Superior temporal gyrus (tissue), 1 donor: ENCODE measurements at regions not wholly inside any gene's neighbourhood (a gene's known extent, or its start where the extent isn't known, plus 50 kb on each side); places are given as distances from the start of the nearest gene placed in this dataset.
"Not testable (repeated sequence)": the region's sequence is repeated elsewhere in the genome, so short reads cannot be mapped to it uniquely, and the experiment has no call there.

ENCODE experiments used
- DNase-seq: peaks from one replicate; pipeline ENCODE4 v3.0.0-alpha.2; 2016; ENCODE audit errors: extremely low spot score

DNA sequence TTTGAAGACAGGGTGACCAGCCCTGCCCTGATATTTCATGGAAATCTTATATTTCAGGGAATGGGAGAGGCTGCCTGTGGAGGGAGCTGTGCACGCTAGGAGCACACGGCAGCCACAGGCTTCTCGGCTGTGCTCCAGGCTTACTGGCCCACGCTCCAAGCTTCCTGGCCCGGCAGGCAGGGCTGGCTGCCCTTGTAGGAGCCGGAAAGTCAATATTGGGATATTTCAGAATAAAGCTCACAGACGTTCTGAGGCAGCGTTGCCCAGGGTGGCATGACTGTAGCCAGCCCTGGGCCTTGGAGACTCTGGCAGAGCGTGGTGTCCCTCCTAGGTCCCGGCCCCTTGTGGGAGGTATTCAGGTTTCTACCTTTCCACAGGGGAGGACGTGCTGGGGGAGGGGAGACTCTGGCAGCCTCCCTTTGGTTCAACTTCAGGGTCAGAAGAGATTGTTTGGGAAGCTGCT, 95.6 kb downstream of the NPIPB11 start:
- DNase-seq, result no peak

- DNase-seq, result not testable (repeated sequence)
Observed at GRCh38 chr16:29310243-29310642, 96.3 kb downstream of the NPIPB11 start.

DNA sequence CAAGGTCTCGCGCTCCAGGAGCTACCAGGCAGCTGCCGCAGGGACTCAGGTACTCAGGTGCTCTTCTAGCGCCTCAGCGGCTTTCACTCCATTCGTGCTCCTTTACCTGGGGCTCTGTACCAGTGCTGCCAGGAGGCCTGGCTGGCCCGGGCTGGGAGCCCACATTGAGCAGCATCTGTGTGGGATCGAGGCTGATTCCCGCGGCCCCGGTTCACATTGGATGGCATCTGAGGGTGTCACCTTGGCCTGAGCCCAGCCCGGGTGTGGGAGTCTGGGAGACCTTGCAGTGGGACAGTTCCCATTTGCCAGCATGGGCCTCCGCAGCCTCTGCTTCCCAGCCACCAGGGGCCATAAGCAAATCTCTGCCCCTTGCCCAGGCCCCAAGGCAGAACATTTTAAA, 96.9 kb downstream of the NPIPB11 start:
- DNase-seq, result not testable (repeated sequence)

- DNase-seq, result no peak
Observed at GRCh38 chr16:29308644-29309546, 97.6 kb downstream of the NPIPB11 start.

DNA sequence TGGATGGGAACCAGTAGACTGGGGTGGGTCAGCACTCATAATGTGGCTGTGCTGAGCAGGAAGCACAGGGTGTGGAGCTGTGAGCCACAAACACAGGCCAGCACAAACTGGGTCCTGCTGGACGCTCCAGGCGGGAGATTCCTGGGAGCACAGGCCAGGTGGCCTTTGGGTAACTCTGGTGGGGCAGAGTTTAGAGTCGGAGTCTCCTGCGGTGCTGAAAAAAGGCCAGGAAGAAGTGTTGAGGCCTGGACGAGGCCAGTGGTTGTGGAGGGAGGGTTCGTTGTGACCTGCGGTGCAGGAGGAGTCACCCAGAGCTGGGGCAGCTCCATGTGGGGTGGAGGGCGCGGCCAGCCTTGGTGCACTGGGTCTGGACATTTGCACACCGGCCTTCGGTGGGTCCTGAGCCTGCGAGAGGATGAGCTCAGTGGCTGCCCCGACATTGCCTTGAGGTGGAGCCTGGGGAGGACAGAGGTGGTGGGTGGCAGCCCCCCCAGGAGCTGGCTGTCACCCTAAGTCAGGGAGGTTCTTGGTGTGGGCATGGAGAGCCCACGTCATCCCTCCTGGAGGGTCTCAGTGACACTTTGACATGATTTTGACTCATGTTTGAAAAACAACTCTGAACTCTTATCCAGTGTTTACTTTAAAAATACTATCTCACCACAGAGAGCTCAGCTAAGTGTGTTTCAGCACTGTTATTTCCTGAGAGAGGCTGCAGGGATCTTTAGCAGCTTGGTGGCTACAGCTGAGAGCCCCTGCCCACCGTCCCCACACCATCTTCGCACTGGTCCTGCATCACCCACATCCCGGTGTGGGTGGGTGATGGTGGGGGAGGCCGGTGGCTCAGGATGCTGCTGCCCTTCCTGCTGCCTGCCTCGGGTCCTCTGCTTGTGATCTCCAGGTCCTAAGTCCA, 98.7 kb downstream of the NPIPB11 start:
- DNase-seq, result no peak

- no peak for DNase-seq
Observed at GRCh38 chr16:29306943-29307597, 99.4 kb downstream of the NPIPB11 start.

- DNase-seq, result no peak
Observed at GRCh38 chr16:29306201-29306600, 100.3 kb downstream of the NPIPB11 start.

DNA sequence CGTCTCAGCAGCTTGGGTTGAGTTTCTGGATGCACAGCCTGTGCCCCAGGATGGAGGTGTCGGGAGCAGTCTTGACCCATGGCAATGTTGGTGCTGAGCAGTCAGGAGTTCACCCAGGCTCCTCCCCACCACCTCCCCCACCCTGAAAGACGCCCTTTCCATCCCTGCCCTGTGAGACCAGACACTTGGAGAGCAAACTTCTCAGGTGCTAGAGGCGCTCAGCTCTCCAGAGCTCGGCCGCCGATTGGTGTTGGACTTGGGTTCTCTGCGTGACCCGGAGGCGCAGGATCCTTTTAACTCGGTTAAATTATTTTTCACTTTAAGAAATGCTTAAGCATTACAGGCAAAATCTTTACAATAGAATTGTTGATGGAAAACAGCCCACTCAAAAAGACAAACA, 101.5 kb downstream of the NPIPB11 start:
- not testable (repeated sequence) for DNase-seq

GRCh38 chr16:29304251-29304650, 102.3 kb downstream of the NPIPB11 start:
- DNase-seq, result peak; percentile 32

GRCh38 chr16:29303520-29303919, 103.0 kb downstream of the NPIPB11 start:
- no peak for DNase-seq

DNA sequence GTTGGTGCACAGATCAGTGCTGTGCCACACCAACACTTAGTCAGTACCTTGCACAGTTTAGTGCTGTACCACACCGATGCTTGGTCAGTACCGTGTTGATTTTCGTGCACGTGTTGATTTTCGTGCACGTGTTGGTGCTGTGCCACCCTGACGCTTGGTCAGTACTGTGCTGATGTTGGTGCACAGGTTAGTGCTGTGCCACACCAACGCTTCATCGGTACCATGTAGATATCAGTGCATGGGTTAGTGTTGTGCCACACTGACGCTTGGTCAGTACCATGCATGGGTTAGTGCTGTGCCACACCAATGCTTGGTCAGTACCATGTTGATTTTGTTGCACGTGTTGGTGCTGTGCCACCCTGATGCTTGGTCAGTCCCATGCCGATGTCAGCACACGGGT, 103.5 kb downstream of the NPIPB11 start:
- no peak for DNase-seq

DNA sequence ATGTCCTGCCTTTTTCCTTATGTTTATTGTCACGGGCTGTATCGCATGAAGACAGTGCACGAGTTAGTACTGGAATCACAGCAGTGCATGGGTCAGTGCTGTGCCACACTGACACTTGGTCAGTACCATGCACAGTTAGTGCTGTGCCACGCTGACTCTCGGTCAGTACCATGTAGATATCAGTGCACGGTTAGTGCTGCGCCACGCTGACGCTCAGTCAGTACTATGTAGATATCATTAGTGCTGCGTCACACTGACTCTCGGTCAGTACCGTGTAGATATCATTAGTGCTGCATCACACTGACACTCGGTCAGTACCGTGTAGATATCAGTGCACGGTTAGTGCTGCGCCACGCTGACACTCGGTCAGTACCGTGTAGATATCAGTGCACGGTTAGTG, 104.1 kb downstream of the NPIPB11 start:
- not testable (repeated sequence) for DNase-seq

DNA sequence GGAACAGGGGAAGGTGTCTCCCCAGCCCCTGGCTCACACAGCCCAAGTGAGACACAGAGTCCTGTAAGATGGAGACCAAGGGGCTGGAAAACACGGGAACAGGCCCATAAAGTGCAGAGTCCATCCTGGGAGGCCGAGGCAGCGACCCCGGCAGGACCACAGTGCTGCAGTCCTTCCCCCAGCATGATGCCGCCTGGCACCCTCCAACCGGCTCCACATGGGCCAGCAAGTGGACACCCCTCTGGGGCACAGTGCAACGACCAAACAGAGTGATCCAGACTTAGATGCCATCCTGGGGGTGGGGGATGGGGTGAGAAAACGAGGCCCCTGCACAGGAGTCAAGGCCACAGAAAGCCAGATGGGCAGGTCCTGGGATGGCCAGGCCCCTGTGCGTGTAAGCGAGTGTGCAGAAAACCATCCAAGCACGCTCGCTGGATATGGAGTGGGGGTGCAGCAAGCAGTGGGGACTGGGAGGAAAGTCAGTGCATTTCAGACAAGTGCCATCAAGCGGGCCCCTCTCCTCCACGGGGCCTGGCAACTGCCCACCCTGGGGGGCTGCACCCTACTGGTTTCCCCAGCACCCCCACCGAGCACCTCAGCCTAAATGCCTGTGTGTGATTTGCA, 104.7 kb downstream of the NPIPB11 start:
- DNase-seq, result not testable (repeated sequence)

DNA sequence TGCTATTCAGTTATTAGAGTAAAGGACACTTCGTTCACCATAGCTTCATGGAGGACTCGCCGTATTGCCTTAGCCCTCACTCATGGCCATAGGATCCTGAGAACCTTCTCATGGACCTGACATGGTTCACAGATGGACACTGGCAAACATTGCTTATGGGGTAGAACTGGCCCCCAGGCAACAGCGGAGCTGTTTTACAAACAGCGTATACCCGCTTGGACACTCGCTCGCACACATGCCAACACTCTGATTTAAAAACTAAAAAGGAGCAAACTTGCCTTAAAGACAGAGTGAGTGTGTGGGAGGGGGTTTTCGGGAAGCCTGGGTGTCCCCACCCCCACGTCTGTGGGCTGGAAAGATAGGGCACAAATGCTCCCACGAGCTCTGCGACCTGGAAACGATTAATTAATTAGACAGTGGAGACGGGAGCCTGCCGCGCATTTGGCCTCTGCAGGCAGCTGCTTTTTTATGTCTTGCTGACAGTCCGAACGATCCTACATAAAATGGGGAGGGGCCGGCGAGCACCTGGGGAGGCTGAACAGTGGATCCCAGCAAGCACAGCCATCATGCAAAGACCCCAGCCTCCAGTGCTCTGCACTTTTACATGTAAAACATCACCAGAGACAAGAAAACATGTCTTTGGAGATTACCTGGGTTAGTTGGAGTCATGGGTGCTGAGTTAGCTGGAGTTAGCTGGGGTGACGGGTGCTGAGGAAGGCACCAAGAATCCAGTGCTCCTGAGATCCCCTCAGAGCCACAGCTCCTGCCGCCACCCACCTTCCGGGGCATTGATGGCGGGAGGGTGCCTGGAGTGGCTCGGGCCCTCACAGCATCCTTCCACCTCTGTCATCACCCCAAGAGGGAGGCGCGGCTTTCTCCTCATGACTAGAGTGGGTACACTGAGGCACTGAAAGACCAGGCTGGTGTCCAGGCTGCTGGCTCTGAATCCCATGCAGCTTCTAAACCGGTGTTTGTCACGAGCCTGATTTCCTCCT, 105.7 kb downstream of the NPIPB11 start:
- not testable (repeated sequence) for DNase-seq

GRCh38 chr16:29300030-29300491, 106.5 kb downstream of the NPIPB11 start:
- not testable (repeated sequence) for DNase-seq

DNA sequence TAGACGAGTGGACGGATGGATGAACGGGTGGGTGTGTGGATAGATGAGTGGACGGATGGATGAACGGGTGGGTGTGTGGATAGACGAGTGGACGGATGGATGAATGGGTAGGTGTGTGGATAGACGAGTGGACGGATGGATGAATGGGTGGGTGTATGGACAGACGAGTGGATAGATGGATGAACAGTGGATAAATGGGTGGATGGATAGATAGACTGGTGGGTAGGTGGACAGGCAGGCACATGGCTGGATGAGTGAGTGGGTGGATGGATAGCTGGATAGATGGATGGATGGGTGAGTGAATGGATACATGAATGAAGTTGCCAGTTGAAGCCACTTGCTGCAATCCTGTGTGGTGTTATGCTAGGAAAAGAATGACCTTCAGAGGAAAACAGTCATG, 107.5 kb downstream of the NPIPB11 start:
- not testable (repeated sequence) for DNase-seq

DNA sequence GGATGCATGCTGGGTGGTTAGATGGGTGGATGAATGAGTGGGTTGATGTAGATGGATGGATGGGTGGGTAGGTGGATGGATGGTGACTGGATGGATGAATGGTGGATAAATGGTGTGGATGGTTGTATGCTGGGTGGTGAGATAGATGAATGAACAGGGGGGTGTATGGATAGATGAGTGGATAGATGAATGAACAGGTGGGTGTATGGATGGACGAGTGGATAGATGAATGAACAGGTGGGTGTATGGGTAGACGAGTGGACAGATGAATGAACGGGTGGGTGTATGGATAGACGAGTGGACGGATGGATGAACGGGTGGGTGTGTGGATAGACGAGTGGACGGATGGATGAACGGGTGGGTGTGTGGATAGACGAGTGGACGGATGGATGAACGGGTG, 108.2 kb downstream of the NPIPB11 start:
- not testable (repeated sequence) for DNase-seq

DNA sequence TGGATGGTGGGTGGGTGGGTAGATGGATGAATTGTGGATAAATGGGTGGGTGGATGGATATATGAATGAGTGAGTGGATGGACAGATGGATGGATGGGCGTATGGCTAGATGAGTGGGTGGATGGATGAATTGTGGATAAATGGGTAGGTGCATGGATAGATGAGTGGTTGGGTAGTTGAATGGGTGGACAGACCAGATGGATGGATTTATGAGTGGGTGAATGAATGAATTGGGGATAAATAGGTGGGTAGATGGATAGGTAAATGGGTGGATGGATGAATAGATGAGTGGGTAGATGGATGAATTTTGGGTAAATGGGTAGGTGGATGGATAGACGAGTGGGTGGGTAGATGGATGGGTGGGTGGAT, 108.7 kb downstream of the NPIPB11 start:
- not testable (repeated sequence) for DNase-seq

DNA sequence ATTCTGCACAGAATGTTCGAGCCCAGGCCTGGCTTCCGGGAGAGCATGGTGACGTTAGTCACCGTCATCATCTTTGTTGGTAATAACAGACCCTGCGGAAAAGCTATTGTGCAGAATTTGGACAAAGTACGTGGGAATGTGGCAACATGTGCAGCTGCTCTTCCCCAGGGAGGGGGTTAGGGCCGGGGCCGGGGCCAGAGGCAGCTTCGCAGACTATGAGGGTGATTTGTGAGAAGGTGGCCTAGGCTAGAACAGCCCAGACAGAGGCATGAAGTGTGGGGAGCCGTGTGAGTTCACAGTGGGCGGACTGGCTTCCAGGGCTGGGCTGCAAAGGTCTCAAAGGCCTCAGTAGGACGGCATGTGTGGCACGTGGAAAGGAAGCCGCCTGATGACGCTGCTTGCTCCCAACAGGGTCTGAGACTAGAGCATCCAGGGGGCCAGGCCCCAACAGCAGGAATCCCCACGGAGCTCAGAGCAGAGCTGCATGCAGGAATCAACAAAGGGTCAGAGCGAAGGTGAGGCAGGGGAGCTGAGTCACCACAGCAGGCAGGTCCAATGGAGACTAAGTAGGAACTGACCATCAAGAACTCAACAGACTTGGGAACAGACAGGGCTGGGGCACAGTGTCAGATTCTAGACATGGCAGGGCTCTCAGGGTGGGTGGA, 109.2 kb downstream of the NPIPB11 start:
- DNase-seq, result not testable (repeated sequence)
